ENCODE measurements at regions not wholly inside any gene's neighbourhood (a gene's known extent, or its start where the extent isn't known, plus 50 kb on each side); places are given as distances from the start of the nearest gene placed in this dataset.
"Not testable (repeated sequence)": the region's sequence is repeated elsewhere in the genome, so short reads cannot be mapped to it uniquely, and the experiment has no call there.

GRCh38 chr6:1473166-1473565 is 83.8 kb downstream of the FOXF2 start:
- Histone ChIP-seq H3K27me3 (no peaks in the 10 kb centered on the region), H3K9me3 (no peaks in the 10 kb centered on the region), H3K36me3 (no peaks in the 10 kb centered on the region), H3K27ac (no peak overlapping the region), H3K4me3 (no peak overlapping the region), H3K4me1 (no peaks in the 10 kb centered on the region)
- WGBS, 2 donors: 67 to 80% methylated on average over 8 of the region's 8 CpGs
- intact Hi-C loops (cut with DNase I): no loop called here
- TF ChIP-seq CTCF (IDR thresholded peaks at IDR 0.05) (no peak), EP300 (IDR thresholded peaks at IDR 0.05) (no peak), POLR2AphosphoS5 (IDR thresholded peaks at IDR 0.05) (no peak), POLR2A (IDR thresholded peaks at IDR 0.05) (no peak)
- DNase-seq: no peak

DNA sequence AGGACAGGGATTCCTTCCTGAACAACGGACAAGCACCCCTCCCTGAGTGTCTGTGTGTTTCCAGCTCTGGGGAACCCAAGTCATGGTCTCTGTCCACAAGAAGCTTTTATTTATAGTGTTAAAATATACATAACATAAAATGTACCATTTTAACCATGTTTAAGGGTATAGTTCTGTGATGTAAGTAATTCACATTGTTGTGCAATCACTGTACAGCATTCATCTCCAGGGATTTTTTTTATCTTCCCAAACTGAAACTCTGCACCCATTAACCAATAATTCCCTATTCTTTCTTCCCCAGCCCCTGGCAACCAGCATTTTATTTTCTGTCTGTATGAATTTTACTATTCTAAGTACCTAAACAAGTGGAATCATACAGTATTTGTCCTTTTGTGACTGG is 84.2 kb downstream of the FOXF2 start:
- no peak for DNase-seq
- H3K4me1 ChIP-seq: no peaks in the 10 kb centered on the region
- no peak overlapping the region for H3K27ac ChIP-seq
- H3K4me3 ChIP-seq: no peak overlapping the region
- TF ChIP-seq POLR2AphosphoS5 (IDR thresholded peaks at IDR 0.05) (no peak), CTCF (IDR thresholded peaks at IDR 0.05) (no peak), POLR2A (IDR thresholded peaks at IDR 0.05) (no peak)
- WGBS, 2 donors: 78 to 82% methylated on average over 1 of the region's 1 CpG
- H3K36me3 ChIP-seq: no peaks in the 10 kb centered on the region
- H3K9me3 ChIP-seq: no peaks in the 10 kb centered on the region
- H3K27me3 ChIP-seq: no peaks in the 10 kb centered on the region
- intact Hi-C loops (cut with DNase I): no loop called here

DNA sequence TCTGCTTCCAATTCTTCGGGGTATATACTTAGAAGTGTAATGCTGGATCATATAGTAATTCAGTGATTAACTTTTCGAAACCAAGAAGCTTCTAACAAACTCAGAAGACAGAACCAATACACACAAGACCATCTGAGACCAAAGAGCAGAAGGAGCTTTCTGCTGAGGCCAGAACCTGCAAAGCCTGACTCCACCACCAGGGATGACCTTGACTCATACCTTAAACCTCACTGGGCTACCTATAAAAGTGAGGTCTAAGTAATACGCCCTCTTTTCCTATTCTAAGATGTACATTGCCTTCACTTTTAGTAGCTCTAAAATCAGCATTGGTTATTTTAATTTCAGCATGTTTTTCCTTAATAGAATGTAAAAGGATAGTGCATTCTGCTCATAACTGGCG is 84.8 kb downstream of the FOXF2 start:
- Histone ChIP-seq H3K36me3 (no peaks in the 10 kb centered on the region), H3K9me3 (no peaks in the 10 kb centered on the region), H3K27ac (no peak overlapping the region), H3K4me1 (no peaks in the 10 kb centered on the region), H3K4me3 (no peak overlapping the region), H3K27me3 (no peaks in the 10 kb centered on the region)
- intact Hi-C loops (cut with DNase I): no loop called here
- no peak for TF ChIP-seq EP300 (IDR thresholded peaks at IDR 0.05)
- no peak for TF ChIP-seq POLR2AphosphoS5 (IDR thresholded peaks at IDR 0.05)
- TF ChIP-seq CTCF (IDR thresholded peaks at IDR 0.05): no peak
- no peak for TF ChIP-seq POLR2A (IDR thresholded peaks at IDR 0.05)
- 85 to 95% methylated on average over 4 of the region's 4 CpGs for WGBS, 2 donors
- DNase-seq: no peak

- intact Hi-C loops (cut with DNase I): no loop called here
- no peak overlapping the region for H3K4me3 ChIP-seq
- no peaks in the 10 kb centered on the region for H3K36me3 ChIP-seq
- H3K27me3 ChIP-seq: no peaks in the 10 kb centered on the region
- 23 to 77% methylated on average over 1 of the region's 1 CpG for WGBS, 2 donors
- TF ChIP-seq CTCF (IDR thresholded peaks at IDR 0.05): no peak
- TF ChIP-seq POLR2A (IDR thresholded peaks at IDR 0.05): no peak
- no peak for TF ChIP-seq POLR2AphosphoS5 (IDR thresholded peaks at IDR 0.05)
- TF ChIP-seq EP300 (IDR thresholded peaks at IDR 0.05): no peak
- DNase-seq: no peak
- no peaks in the 10 kb centered on the region for H3K9me3 ChIP-seq
- no peak overlapping the region for H3K27ac ChIP-seq
- no peaks in the 10 kb centered on the region for H3K4me1 ChIP-seq
Measured at GRCh38 chr6:1475174-1475573, 85.8 kb downstream of the FOXF2 start.

- 78 to 80% methylated on average over 11 of the region's 11 CpGs for WGBS, 2 donors
- Histone ChIP-seq H3K4me1 (no peaks in the 10 kb centered on the region), H3K4me3 (no peak overlapping the region), H3K9me3 (no peaks in the 10 kb centered on the region), H3K27me3 (no peaks in the 10 kb centered on the region), H3K36me3 (no peaks in the 10 kb centered on the region), H3K27ac (no peak overlapping the region)
- DNase-seq: no peak
- intact Hi-C loops (cut with DNase I): no loop called here
- TF ChIP-seq CTCF (IDR thresholded peaks at IDR 0.05) (no peak), POLR2AphosphoS5 (IDR thresholded peaks at IDR 0.05) (no peak)
Measured at GRCh38 chr6:1477432-1478090, 88.2 kb downstream of the FOXF2 start.

- WGBS, 2 donors: 84 to 86% methylated on average over 4 of the region's 4 CpGs
- not testable (repeated sequence) for H3K4me1 ChIP-seq, H3K9me3 ChIP-seq
Measured at GRCh38 chr6:1478163-1478826, 88.9 kb downstream of the FOXF2 start.

More at GRCh38 chr6:1478163-1478826, 88.9 kb downstream of the FOXF2 start:
- H3K4me3 ChIP-seq; H3K27me3 ChIP-seq; DNase-seq; H3K36me3 ChIP-seq; H3K27ac ChIP-seq; intact Hi-C loops (cut with DNase I): not testable (repeated sequence)
